NCI-H2196 (cell line): ENCODE measurements at regions not wholly inside any gene's neighbourhood (a gene's known extent, or its start where the extent isn't known, plus 50 kb on each side); places are given as distances from the start of the nearest gene placed in this dataset.

Experiments
- DNase-seq: peaks from one replicate; lab custom pipeline; 2025; ENCODE audit not compliant: unreplicated experiment; lab: John Stamatoyannopoulos, UW

DNA sequence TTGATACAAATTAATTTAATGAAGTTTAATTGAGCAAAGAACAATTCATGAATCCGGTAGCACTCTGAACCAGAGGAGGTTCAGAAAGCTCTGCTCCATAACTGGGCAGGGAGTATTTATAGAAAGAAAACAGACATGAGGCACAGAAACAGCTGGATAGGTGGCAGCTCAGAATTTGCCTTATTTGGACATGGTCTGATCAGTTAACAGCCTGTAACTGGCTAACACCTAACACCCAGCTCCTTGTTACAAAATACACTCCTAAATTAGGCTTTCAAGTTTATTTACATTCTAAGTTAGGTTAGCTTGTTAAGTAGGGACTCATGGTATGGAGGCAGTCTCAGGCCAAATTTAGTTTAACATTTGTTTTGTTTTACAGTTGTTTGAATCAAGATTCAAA is 67.8 kb upstream of the TMCC3 start:
- peak; percentile 21 for DNase-seq

DNA sequence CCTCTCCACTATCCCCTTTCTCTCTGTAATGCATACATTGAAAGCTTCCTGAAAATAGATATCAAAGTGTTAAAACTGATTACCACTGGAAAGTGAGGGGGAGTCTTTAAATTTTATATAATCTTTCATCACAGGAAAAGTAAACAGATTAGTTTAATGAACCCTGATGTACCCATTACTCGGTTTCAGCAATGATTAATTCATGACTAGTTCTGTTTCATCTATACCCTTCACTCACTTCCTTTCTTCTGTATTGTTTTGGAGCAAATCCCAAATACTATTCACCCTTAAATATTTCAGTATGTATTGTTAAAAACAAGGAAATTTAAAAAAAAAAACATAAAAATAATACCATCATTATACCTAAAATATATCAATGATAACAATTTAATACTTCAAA is 67.3 kb upstream of the TMCC3 start:
- DNase-seq = no peak

DNA sequence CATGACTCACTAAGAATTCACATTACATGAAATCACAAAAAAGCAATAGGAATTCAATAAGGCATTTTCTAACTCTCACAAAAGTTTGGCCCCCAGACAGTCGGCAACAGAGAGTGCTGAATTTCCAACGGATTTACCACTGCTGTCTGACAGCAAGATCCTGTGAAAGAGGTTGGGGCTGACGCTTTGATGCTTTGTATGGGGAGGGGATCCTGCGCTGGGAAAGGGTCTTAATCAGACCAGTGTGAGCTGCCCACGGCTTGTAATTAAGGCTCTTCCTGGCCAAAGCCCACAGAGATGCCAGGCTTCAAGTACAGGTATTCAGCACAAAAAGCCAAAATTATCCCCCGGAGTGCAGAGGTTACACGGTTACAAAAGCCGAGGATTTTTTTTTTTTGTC is 66.8 kb upstream of the TMCC3 start:
- DNase-seq = no peak

DNA sequence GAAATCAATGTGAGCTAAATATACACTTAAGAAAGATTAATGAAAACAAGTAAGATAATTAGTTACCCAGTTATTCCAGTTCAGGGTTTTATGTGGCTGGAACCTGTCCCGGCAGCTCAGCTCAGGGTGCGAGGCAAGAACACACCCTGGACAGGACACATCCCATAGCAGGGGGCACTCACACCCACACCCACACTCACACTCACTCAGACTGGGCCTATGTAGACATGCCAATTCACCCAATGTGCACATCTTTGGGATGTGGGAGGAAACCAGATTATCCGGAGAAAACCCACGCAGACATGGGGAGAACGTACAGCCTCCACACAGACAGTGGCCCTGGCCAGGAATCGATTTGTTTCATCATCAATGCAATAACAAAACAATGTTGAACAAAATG is 66.0 kb upstream of the TMCC3 start:
- no peak for DNase-seq

DNA sequence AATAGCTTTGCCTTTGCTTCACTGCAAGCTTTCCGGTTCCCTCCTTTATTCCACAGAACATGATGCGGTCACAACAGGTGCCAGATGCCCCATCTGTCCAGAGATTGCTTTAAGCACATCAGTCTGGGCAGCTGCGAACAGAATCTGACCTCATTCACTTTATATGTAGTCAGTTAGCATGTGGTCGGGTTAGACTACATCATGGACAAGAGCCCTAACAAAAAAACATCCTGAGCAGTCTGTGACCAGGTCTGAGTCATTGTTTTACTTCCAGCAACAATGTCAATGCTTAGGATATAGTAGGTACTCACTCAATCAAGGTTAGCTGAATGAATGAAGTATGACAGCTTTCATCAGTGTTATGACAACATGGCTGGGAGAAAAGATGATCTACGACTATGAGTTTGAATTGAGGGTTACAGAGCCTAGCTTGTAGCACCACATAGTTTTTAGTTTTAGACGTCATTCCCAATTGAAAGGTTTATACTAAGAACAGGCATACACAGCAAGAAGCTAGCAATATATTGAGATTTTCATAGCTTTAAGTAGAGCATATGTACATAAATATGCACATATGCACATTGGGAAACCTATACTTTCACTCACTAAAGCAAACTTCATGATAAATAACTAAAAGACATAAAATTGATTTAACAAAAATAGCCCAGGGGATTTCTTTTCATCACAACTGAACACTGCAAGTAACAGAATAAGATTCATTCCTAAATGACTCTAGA is 64.2 kb upstream of the TMCC3 start:
- DNase-seq = peak; percentile 14

DNA sequence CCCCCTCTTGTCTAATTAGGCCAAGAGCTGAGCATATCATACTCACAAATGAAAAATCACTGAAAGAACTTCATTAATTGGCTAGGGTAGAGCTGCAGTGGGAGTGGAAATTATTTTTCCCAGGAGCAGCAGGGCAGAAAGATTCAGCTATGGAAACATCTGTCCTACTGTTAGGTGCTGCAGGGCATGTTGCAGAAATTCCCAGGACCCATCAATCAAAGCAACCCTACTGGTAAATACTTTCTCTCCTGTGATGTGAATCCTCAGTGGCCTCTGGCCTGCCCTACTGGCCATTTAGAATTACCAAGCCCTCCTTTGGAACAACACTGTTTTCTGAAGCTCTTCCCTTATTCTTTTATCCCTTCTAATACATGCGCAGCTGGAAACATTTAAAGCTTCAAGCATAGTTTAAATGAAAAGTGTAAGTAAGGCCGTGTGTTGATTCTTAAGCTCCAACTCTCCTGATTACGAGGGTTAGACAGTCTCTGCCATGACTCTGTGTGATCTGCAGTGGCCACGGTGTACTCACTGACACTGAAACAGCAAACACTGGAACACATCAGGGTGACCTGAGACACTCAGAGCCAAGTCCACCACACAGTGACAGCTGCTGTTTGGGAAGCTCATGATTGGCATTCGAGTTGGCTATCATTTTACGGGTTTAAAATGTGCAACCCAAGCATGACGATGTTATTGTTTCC is 62.6 kb upstream of the TMCC3 start:
- no peak for DNase-seq

DNA sequence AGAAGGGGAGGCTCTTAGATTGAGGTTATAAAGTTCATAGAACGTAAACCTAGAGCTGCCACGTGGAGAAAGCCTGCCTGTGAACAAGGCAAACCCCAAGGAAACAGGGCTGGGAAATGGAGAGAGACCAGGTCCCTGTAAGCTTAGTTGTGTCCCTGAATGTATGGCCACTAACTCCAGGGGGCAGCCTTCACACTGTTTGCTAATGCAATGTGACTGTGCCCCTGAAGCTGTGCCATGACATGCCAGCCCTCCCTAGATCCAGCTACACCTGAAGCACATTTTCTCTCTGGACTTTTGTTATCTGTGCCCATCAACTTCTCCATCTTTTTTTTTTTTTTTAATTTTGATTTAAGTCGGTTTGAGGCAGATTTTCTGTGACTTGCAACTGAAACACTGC is 60.6 kb upstream of the TMCC3 start:
- DNase-seq = no peak

DNA sequence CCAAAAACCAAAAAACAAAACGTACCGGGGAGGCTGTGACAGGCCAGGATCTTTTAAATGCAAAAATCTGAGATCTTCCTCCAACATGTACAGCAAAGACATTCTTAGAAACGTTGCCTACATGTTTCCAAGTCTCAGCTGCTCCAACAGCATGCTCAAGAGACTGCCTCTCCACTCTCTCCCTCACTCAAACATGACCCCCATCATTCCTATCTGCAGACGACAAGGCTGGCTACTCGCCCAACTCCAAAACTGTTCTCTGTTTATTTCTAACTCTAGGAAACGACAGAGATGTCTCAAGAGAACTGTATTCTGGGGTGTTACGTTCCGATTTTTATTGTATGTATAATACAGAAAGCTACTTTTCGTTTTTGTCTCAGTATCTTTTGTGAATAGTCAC is 57.5 kb upstream of the TMCC3 start:
- DNase-seq = no peak

DNA sequence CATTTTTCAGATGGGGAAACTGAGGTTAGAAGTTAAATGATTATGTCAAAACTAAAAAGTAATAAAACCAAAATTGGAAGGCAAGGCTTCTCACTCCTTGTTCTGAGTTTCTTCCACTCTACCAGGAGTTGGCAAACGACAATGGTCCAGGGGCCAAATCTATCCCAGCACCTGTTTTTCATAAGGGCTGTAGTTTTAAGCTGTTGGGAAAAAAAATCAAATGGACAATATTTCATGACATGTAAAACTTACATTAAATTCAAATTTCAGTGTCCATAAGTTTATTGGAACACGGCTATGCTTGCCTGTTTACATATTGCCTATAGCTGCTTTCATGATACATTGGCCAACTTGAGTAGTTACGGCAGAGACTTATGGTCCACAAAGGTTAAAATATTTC is 56.7 kb upstream of the TMCC3 start:
- DNase-seq = no peak

DNA sequence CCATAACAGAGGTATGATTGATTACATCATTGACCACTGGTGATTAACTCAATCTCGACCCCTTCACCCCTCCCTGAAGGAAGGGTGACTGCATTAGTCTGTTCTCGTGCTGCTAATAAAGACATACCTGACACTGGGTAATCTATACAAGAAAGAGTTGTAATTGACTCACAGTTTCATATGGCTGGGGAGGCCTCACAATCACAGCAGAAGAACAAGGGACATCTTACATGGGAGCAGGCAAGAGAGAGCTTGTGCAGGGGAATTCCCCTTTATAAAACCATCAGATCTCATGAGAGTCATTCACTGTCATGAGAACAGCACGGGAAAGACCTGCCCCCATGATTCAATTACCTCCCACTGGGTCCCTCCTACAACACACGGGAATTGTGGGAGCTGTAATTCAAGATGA is 55.9 kb upstream of the TMCC3 start:
- no peak for DNase-seq

DNA sequence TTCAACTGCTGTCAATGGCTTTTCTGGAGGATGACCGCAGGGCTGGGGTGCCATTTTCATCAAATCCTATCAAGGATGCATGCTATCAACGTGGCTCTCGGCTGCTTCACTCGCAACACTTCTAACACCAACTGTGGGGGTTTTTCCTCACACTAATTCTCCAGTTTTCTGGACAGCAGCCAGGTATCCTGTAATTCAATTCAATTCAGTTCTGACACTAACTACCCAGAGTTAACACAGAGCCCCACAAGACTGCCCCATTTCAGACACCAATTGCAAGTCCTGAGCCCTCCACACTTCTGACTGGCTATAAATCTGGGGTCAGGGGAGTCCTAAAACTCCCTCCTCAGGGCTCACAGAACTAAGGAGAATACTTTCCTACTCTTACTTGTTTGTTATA is 55.3 kb upstream of the TMCC3 start:
- DNase-seq = no peak

DNA sequence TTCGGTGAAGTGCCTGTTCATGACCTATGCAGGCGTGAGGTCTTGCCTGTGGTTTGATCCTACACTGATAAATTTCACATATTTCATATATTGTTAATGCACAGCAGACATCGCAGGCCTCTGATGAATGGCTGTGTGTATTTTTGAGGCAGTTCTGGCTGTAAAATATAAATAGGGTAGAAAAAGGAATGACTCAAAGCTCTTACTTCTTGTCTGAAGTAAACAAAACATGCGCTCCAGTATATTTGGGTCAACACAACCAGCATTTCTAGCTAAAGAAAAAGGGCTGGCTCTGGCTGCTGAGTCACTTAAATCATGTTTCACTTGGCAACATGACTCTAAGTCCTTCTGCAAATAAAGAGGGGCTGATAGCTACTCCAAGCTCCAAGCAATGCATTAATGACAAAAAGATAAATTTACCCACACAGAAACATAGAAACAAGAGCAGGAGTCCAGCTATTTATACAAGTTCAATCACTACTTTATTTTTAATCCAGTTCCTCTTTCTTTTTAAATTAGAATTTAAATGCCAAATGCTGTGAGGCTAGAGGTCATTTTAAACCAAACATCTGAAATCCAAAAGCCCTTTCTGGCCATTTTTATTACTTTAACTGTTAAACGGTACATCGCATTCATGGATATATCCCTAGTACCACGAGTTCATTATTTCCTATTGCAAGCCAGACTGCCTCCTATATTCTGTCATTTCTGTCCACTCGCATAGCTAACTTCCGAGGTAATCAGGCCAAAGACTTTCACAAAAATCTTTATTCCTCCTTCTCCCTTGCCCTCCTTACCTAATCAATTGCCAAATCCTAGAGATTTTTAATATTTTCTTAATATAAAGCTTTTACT is 54.3 kb upstream of the TMCC3 start:
- DNase-seq = peak; percentile 32

DNA sequence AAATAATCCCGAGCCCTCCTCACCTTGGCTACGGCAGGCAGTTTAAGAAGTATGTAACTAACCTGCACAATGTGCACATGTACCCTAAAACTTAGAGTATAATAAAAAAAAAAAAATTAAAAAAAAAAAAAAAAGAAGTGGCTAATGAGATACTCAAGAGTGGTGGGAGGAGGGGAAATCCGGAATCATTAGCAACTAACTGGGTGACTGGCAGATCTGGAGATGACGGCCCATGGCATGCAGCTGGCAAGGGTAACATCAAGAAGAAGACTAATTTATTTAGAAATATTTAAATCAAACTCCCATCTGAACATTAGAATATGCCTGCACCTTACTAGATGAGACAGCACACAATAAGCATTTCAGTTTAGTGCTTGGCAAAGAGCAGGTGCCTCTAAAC is 52.3 kb upstream of the TMCC3 start:
- DNase-seq = no peak

DNA sequence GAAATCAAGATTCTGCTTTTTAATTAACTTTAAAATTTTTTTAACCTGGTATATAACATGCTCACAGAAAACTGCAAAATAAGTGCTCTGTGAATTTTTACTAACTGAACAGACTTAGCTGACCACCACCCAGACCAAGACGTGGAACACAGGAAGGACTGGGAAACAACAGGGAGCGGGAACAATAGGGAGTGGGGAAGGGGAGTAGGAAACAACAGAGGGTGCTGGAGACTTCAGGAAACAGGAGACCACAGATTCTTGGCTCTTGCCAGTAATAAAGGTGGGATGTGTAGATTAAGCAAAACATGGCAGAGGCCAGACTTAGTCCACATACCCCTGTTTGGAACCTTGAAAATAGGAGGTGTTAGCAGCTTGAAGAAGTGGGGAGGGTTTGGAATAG is 51.4 kb upstream of the TMCC3 start:
- no peak for DNase-seq

DNA sequence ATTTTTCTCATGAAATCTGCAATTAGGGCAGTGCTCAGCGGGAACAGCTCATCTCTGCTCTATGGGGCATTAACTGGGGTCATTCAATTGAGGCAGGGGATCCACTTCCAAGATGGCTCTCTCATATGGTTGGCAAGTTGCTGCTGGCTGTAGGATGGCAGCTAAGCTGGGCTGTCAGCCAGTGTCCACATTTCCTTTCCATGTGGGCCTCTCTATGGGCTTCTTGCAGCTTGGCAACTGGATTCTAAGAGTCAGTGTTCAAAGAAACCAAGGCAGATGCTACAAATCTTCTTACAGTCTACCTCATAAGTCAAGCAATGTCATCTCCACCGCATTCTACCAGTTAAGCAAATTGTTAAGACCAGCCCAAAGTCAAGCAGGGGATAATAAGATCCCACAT is 50.3 kb upstream of the TMCC3 start:
- no peak for DNase-seq
